Heart left ventricle (tissue), 13 donors: ENCODE measurements at regions not wholly inside any gene's neighbourhood (a gene's known extent, or its start where the extent isn't known, plus 50 kb on each side); places are given as distances from the start of the nearest gene placed in this dataset.

ENCODE experiments used
- CTCF ChIP-seq, 12 donors: fragments of 200-600 bp; sonication (generic) in 4 of 12; IDR thresholded peaks; one replicate each; pipeline versions ENCODE4 v1.5.0 to v1.8.0; 2018 to 2022; ENCODE audit warnings: antibody characterized with exemption in 12 of 12, mild to moderate bottlenecking in 5 of 12
- POLR2A ChIP-seq, 2 donors: fragments of 450-650 bp; IDR thresholded peaks; one replicate each; pipeline ENCODE4 v1.6.1; 2017; ENCODE audit warnings: antibody characterized with exemption in 2 of 2, mild to moderate bottlenecking in 2 of 2, moderate library complexity in 2 of 2
- donor health status: ischemic (EF 13 %, LVEDD 7.1; RV severe dilation, severe dysfunction).
- donor health status: DM: no; HTN: yes; CAD: no.
- donor health status: DM: no; HTN: no; CAD: no.
- donor health status: ischemic (EF 25% LVEDD 6.9; RV normal size, moderate dysfunction).
- donor health status: ischemic (EF 25% LVEDD 5.7; RV mildly dilated, moderate dysfunction).
- donor health status: ischemic (EF 35%, LVEDD 5.7; RV mildly dilated, moderate dysfunction).
- donor health status: nonischemic (EF 11% LVEDD 7.7; RV severe dilation, severe dysfunction).
- donor health status: DM: yes; HTN: yes; CAD: no.
- donor health status: PGD.
- donor health status: ischemic (EF 29% LVEDD 5.4; RV normal size, mild dysfunction).
- donor health status: nonischemic (EF 23%, LVEDD 6.1; RV moderate dilation, normal function).

GRCh38 chr4:130073145-130073790 is 977.3 kb downstream of the C4orf33 start:
- TF ChIP-seq CTCF (IDR thresholded peaks at IDR 0.05) (no peak), POLR2A (IDR thresholded peaks at IDR 0.05) (no peak)
